Endothelial cell (in vitro differentiated cells): ENCODE measurements at regions not wholly inside any gene's neighbourhood (a gene's known extent, or its start where the extent isn't known, plus 50 kb on each side); places are given as distances from the start of the nearest gene placed in this dataset.

ENCODE experiments used
- DNase-seq: peaks from one replicate; pipeline ENCODE4 v3.0.0; 2021; ENCODE audit warnings: low spot score
- H3K27ac Mint-ChIP-seq: one replicate; pipeline ENCODE4 v1.8.0; 2021; ENCODE audit warnings: mixed read lengths, inconsistent platforms; ENCODE audit not compliant: unreplicated experiment
- H3K27me3 Mint-ChIP-seq: one replicate; pipeline ENCODE4 v1.8.0; 2021; ENCODE audit warnings: mild to moderate bottlenecking, moderate library complexity, mixed read lengths, inconsistent platforms; ENCODE audit not compliant: unreplicated experiment
- H3K36me3 Mint-ChIP-seq: one replicate; pipeline ENCODE4 v1.8.0; 2021; ENCODE audit warnings: mild to moderate bottlenecking, low read depth, mixed read lengths, inconsistent platforms; ENCODE audit not compliant: unreplicated experiment
- H3K4me1 Mint-ChIP-seq: one replicate; pipeline ENCODE4 v1.8.0; 2021; ENCODE audit warnings: mild to moderate bottlenecking, mixed read lengths, inconsistent platforms; ENCODE audit not compliant: unreplicated experiment
- H3K4me3 Mint-ChIP-seq: one replicate; pipeline ENCODE4 v1.8.0; 2021; ENCODE audit warnings: mild to moderate bottlenecking, mixed read lengths, inconsistent platforms; ENCODE audit not compliant: unreplicated experiment
- H3K9me3 Mint-ChIP-seq: one replicate; pipeline ENCODE4 v1.8.0; 2021; ENCODE audit warnings: mixed read lengths, inconsistent platforms; ENCODE audit not compliant: unreplicated experiment
- CTCF ChIP-seq: fragments of 200-600 bp; sonication (generic); IDR thresholded peaks from one replicate; pipeline ENCODE4 v1.5.0; 2021; ENCODE audit warnings: antibody characterized with exemption; ENCODE audit not compliant: unreplicated experiment

GRCh38 chr5:6867712-6868111 is 154.5 kb downstream of the TENT4A start:
- TF ChIP-seq CTCF = no peak
- Mint-ChIP-seq H3K27ac (no peak overlapping the region), H3K4me1 (no peaks in the 10 kb centered on the region), H3K27me3 (peaks cover 3% of the 10 kb centered on the region), H3K36me3 (no peaks in the 10 kb centered on the region), H3K9me3 (no peaks in the 10 kb centered on the region), H3K4me3 (no peak overlapping the region)
- DNase-seq = no peak

GRCh38 chr5:6868171-6868570 is 154.9 kb downstream of the TENT4A start:
- Mint-ChIP-seq H3K27ac (no peak overlapping the region), H3K4me1 (no peaks in the 10 kb centered on the region), H3K9me3 (no peaks in the 10 kb centered on the region), H3K27me3 (peaks cover 3% of the 10 kb centered on the region), H3K4me3 (no peak overlapping the region), H3K36me3 (no peaks in the 10 kb centered on the region)
- DNase-seq = no peak
- no peak for TF ChIP-seq CTCF

- Mint-ChIP-seq H3K4me3 (no peak overlapping the region), H3K36me3 (no peaks in the 10 kb centered on the region), H3K27ac (no peak overlapping the region), H3K4me1 (no peaks in the 10 kb centered on the region), H3K9me3 (no peaks in the 10 kb centered on the region), H3K27me3 (peaks cover 4% of the 10 kb centered on the region)
- no peak for TF ChIP-seq CTCF
- DNase-seq = no peak
Measured at GRCh38 chr5:6868575-6869215, 155.5 kb downstream of the TENT4A start.

- Mint-ChIP-seq H3K27me3 (peaks cover 4% of the 10 kb centered on the region), H3K4me1 (no peaks in the 10 kb centered on the region), H3K27ac (no peak overlapping the region), H3K4me3 (no peak overlapping the region), H3K9me3 (no peaks in the 10 kb centered on the region), H3K36me3 (no peaks in the 10 kb centered on the region)
- no peak for DNase-seq
- no peak for TF ChIP-seq CTCF
Measured at GRCh38 chr5:6869677-6870076, 156.4 kb downstream of the TENT4A start.

GRCh38 chr5:6872441-6873160 is 159.4 kb downstream of the TENT4A start:
- DNase-seq = no peak
- H3K36me3 Mint-ChIP-seq = no peaks in the 10 kb centered on the region
- H3K4me3 Mint-ChIP-seq = no peak overlapping the region
- H3K4me1 Mint-ChIP-seq = no peaks in the 10 kb centered on the region
- no peak overlapping the region for H3K27ac Mint-ChIP-seq
- TF ChIP-seq CTCF = no peak
- H3K9me3 Mint-ChIP-seq = no peaks in the 10 kb centered on the region
- H3K27me3 Mint-ChIP-seq = peaks cover 4% of the 10 kb centered on the region
